DMS 273 (cell line): ENCODE measurements at regions not wholly inside any gene's neighbourhood (a gene's known extent, or its start where the extent isn't known, plus 50 kb on each side); places are given as distances from the start of the nearest gene placed in this dataset.

ENCODE experiments used
- DNase-seq: peaks from one replicate; lab custom pipeline; 2025; ENCODE audit not compliant: unreplicated experiment; lab: John Stamatoyannopoulos, UW

DNA sequence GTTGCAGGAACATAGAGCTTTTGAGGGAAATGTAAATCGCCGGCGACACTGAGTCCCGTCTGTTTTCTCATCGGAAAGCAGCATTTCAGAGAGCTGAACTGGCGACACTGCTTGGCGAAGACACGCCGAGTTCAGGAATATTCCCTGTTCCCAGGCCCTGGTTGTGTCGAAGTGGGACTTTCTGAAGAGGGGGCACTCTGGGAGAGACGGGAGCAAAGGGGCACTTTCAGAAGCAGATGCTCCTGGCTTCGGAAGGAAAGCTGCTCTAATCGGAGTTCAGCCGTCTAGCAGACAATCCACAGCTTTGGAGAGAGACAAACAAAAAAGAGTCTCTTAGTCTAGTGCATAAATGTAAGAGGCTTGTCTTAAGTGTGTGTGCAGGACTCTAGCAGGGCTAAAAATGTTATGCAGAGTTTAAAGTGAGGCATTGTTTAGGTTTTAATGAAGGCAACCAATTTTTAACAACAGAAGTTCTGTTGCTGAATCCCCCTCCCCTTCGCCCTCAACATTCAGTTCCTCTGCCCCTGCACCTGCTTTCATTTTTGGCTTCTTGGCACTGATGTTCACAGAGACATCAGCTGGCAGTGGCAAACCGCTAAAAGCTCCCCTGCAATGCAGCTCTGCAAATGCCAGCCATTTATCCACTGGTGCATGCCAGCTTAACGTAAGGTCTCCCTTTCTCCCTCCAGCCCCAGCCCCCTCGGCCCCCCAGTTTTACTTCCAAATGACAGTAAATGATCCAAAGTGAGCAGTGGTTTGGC is 289.5 kb upstream of the MPDZ start:
- peak; percentile 51 for DNase-seq

DNA sequence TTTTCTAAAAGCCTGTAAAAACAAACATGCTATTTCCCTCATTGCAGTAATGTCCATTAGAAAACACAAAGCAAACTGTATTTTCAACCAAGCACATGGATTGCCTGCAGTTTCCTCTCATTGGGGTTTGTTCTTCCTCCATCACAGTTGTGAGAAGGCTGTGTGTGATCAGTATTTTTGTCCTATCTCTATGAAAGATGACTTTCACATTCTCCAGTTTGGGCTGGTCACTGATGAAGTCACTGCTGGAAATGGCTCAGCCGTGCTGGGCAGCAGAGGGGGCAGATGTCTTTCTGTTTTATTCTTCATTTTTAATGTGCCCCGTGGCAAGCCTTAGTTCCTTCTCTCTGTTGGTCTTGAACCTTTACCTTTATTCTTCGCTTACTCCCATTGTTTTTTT is 288.9 kb upstream of the MPDZ start:
- no peak for DNase-seq

DNA sequence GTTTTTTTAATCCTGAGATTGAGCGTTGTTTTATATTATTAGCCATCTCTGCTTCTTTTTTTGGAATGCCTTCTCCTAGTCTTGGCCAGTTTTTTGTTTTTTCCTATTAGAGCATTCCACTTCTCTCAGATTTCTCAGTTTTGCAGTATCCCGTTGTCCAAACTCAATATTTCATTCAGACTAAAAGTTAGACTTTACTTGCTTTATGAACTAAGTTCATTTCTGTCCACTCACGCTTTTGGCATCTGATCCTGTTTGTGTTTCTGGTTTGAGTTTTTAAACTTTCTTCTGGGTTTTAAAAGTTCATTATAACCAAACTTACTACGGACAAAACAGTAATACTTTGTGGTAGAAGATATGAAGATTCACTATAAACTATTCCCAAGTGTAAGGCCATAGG is 288.3 kb upstream of the MPDZ start:
- no peak for DNase-seq

DNA sequence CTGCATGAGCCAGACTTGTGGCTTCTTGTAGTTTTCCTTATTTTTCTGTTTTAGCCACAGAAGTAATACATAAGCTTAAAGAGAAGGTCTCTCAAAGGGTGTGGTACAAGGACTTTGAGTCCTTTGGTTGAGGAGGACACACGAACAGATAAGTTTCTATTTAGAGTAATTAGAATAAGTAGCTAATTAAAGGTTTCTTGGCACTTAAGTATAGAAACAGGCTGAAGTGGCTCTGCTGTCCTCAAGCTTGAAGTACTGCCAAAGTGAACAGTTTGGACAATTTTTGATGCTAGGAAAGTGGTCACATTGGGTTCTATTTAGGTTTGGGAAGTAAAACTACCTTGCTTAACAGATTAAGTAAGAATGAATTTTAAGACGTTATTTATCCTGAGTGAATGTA is 278.3 kb upstream of the MPDZ start:
- no peak for DNase-seq

DNA sequence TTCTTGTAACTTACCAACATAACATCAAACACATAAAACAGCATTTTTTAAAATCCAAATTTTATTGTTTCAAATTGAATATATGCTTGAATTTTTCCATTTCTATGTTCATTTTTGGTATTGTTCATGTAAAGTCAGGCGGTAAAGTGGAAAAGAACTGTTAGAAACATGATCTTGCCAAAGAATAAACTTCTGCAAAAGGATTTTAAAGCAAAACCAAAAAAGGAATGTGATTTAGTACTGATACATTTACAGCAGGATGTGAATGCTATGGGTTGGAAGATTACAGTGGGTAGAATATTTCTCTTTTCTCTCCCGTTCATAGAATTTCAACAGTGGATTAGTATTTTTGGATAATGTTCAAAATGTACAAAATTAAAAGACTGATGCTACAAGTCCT is 277.2 kb upstream of the MPDZ start:
- no peak for DNase-seq

DNA sequence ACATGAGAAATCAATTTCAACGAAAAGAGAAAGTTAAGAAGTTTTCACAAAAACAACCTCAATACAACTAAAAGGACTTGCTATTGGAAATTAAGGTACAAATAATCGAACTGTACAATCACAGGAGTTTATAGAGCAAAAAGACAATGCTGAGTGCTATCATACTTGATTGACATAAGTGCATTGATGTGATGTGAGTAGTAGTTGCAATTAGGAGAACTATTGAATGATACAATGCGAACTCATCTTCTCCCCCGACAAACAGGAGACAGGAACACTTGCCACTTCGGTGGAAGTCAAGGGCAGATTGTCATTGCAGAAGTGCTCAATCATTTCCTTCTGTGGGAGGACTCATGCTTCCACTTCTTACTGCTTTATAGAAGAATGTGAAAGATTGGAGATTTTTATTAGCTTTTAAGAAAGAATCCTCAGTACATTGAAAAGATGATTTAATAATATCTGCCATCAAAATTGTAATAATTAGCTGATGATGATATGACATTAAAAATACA is 276.6 kb upstream of the MPDZ start:
- DNase-seq: no peak

DNA sequence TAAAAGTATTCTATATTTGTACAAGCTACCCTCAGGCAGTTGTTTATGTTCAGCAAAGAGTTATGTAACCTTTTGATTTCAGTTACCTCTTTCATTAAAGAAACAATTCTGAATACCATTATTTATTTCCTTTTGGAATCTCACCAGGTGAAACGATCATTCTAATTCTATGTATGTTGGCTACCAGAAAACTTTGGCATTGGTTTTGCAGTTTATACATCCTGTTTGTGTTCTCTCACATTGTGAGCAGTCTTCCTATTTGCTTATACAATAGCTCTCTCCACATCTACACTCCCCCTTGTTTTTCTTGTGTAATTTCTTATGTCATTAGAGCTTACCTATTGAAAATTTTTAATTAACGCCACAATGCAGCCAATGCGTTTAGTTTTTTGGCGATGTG is 276.0 kb upstream of the MPDZ start:
- DNase-seq: no peak

DNA sequence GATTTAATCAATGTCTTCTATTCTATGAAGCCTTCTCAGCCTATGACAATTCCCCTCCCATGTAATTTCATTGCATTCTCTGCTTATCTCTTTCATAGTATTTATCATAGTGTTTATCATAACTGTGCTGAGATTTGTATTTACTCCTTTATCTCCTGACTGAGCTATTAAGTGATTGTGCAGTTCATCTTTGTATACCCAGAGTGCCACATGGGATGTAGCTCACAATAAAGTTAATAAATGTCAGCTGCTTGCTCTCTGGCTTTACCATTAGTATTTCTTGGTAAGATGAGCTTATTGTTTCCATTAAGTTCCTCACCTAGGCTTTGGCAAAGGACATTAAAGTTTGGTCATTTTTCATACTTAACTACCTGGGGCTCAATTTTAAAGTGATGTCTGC is 275.1 kb upstream of the MPDZ start:
- DNase-seq: no peak

DNA sequence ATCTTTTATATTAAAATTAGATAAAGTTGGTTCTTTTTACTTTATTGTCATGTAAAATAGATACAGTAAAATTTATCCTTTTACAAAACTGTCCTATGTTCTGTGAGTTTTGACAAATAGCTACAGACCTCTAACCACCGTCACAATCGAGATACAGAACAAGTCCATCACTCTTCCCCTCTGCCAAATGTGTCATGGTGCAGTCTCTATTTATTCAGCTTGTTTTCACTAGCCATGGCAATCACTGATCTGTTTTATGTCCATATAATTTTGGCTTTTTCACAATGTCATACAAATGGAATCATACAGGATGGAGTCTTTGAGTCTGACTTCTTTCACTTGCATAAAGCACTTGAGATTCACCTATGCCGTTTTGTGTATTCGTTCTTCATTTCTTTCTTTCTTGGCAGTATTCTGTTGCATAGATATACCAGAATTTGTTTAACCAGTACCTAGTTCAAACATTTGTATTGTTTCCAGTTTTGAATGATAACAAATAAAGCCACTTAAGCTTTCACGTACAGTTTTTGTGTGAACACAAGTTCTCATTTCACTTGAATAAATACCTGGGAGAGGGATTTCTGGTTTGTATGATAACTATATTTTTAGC is 273.2 kb upstream of the MPDZ start:
- DNase-seq: no peak

DNA sequence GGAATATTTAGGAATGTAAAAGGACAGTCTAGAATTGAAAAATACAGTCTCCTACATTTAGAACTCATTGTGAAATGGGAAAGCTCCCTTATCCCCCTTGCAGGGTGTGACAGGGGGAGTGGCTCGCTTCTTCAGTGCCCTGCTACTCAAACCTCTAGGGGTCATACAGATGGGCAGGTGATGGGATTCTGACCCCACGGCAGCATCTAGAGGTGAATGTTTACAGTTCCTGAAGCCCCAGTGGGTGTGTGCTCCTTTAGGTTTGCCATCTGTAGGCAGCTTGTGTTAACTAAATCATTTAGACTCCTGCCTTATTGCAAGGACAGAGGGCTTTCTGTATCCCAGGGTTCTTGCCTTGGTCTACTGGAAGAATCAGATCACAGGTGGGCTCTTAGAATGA is 271.0 kb upstream of the MPDZ start:
- no peak for DNase-seq

DNA sequence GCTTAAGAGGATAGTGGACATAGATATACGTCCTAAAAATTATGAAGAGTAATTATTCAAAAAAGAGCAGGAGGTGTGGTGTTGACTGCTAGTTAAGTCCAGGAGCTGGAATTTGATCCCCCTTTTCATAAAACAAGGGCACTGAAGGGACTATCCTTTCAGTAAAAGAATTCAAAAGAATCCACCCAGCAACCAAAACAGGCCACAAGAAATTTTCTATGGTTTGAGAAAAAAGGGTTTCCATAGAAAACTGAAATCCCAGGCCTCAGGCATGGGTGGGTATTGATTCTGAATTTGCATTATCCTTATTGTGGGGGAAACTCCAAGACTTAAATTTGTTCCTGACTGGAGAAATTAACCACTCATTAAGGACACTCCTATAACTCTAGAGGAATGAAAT is 269.0 kb upstream of the MPDZ start:
- no peak for DNase-seq

DNA sequence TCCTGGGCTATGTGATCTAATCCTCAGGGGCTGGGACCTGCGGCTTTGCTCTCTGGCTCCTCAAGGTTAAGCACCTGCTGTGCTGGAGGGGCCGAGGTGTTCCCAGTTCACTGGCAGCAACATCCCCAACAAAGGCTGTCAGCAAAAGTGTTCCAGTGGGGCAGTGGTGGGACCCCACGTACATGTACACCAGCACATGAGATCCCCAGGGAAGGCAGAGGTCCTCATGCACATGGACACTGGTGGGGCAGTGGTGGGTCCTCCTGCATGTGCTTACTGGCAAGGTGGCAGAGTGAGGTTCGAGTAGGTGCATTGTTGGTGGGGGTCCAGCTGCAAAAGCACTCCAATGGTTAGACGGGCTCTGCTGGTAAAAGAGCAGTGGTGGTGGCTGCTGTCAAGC is 255.6 kb upstream of the MPDZ start:
- no peak for DNase-seq

DNA sequence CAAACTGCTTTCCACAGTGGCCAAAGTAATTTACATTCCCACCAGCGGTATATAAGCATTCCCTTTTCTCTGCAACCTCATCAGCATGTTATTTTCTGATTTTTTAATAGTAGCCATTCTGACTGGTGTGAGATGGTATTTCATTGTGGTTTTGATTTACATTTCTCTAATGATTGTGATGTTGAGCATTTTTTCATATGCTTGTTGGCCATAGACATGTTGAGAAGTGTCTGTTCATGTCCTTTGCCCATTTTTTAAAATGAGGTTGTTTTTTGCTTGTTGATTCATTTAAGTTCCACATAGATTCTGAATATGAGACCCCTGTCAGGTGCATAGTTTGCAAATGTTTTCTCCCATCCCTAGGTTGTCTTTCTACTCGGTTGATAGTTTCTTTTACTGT is 254.5 kb upstream of the MPDZ start:
- DNase-seq: no peak

DNA sequence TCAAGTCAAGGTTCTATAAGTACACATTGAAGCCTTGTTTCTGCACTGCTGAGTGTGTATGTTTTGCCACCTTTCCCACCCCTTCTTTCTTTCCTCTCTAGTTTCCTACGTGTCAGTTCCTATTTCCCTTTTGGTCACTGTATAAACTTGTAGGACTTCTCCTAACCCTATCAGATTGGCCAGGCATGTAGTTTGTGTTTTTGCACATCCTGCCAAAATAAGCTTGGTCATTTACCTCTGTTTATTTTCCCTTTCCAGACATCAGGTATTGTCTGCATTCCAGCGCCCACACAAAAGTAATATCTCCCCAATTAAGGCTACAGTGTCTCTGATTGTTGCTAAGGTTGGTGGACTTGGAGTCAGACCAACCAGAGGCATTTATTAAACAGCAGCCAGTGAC is 252.9 kb upstream of the MPDZ start:
- no peak for DNase-seq

DNA sequence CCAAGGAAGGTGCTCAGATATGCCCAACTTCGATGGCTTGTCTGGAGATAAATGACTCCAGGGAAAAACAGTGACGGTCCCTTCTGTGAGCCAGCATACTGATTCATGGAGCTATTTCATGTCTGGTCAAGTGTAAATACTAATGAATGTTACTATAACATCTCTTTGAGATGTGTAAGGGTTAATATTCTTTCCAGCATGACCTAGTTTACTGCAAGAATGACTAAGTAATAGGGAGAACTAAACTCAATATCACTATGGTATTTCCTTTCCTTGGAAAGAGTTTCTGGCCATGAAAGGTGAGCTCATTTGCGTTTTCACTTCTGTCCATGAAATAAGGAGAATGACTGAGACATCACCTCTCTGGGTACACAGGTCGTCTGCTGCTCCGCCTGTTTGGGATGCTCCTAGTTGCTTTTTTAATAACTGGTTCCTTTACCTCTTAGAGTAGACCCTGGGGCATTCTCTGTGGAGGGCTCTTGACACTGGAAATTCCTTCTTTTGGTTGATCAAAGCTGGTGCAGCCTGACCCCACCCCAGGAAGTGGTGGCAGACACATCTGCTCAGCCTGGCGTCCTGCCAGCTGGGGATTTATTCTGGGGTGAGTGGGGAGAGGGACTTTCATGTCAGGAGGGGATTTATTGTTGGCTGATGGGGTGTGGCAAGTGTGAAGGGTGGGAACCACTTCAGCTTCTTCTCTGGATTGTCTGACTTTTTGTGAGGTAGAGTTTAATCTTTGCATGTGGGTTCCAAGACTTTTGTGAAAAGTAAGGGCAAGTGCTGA is 250.0 kb upstream of the MPDZ start:
- DNase-seq: peak; percentile 65

DNA sequence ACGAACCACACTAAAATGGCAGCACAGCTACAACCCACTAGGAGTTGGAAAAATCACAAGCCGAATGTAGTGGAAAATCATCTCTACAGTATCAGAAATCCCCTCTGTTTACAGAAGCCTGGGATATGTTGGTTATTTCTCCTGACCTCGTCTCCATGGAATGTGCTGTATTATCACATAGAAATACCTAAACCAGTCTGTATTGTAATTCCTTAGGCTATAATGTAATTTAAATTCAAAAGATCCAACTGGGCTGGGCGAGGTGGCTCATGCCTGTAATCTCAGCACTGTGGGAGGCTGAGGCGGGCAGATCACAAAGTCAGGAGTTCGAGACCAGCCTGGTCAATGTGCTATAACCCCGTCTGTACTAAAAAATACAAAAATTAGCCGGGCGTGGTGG is 244.8 kb upstream of the MPDZ start:
- DNase-seq: no peak

DNA sequence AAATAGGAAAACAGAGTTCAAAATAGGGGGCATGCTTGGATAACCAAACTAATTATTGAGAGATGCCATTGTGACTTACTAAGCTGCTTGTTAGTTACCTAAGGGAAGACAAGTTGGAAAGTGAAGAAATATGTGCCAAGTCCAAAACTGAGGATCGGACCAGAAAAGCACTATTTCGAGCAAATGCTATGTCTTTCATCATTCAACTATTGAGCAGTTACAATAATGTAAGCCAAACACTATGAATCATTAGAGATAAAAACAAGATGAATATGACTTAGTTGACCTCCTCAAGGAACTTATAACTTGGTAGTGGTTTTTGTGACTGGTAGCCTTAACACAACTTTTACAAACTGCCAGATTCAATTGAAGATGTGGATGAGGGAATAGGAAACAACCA is 240.6 kb upstream of the MPDZ start:
- no peak for DNase-seq

DNA sequence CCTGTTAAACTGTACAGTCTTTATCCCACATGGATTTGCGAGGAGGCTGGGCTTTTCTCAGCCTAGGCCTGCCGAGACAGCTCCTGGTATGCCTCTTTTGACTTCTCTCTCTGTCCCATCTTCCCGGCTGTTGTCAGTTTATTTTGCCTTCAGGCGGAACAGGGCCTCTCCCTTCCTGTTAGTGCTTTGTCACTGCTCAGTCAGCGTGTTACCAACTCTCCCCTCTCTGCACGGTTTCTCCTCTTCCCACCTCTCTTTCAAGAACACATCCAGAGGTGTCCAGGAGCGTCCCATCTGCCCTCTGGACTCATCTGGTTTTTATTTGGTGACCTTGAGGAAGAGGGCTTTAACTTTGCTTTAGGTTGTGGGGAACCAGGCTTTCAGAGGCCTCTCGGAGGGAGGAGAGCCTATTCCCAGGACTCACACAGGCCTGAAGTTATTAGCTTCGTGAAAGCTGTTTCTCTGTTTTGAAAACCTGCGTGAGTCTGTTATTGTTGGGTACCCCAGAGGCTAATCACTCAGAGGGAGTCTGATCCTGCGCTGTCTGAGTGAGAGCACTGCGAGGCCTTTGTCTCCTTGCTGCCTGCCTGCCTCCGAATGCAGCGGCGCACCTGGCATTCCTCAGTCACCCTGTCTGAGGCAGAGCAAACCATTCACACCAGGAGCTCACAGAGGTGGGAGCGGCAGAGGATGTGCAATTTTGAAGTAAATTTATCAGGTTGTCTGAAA is 234.4 kb upstream of the MPDZ start:
- DNase-seq: no peak

DNA sequence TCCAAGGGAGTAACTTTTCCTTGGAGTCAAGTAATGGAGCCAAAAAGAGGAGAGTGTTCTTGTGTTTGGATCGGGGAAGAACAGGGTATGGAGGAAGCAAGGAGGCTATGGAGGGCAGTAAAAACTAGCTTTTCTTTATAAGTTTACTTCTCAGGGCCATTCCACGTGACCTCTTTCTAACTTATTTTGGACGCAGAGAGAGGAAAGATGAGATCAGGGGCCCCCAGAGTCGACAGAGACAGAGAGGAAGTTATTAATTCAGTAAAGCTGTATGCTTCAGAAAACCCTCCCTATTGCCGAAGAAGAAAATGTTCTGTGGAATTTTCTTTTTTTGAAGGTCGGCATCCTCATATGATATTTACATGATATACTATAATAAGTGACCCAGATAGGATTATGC is 233.8 kb upstream of the MPDZ start:
- no peak for DNase-seq

DNA sequence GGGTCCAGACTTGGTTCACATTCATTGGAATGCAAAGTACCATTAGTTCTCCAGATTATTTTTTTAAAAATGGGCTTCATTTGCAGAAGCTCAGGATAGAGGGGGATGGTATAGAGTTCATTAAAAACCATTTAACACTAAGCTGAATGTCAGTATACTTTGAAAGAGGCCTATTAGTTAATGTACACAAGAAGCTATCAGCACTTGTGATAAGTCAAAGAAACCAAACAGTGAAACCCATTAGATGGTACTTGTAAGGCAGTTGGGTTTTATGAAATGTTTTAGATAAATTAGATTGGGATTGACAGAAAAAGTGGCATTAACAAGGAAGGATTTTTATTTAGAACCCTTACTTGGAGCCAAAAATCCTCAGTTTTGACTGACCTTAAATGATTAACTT is 229.2 kb upstream of the MPDZ start:
- DNase-seq: no peak

DNA sequence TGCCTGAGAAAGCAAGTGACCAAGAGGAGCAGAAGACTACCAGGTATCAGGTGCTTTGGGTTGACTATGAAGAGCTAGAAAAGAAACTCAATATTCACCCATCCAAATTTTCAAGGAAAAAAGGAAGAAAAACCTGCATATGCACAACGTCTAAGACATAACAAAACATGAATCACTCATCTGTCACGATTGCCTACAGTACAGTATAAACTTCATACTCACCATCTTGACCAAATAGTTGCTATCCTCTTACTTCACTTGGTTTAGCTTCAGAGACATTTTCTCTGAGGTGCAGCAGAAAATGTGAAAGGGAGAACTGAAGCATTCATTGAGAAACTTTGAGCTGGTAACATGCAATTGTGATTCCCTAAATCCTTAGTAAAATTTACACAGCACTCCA is 228.6 kb upstream of the MPDZ start:
- no peak for DNase-seq
